VCaP (cell line): ENCODE measurements at regions not wholly inside any gene's neighbourhood (a gene's known extent, or its start where the extent isn't known, plus 50 kb on each side); places are given as distances from the start of the nearest gene placed in this dataset.

Experiments used
- H3K27ac ChIP-seq: fragments of 450-650 bp; 2 replicates; pipeline ENCODE4 v1.5.1; 2017
- CTCF ChIP-seq: fragments of 450-650 bp; conservative IDR thresholded peaks from 2 replicates; pipeline ENCODE4 v1.5.1; 2017; ENCODE audit warnings: mild to moderate bottlenecking, moderate library complexity

- no peak for TF ChIP-seq CTCF
- no peak overlapping the region for H3K27ac ChIP-seq
Observed at GRCh38 chr4:144366425-144366824, 225.9 kb upstream of the GYPA start.

DNA sequence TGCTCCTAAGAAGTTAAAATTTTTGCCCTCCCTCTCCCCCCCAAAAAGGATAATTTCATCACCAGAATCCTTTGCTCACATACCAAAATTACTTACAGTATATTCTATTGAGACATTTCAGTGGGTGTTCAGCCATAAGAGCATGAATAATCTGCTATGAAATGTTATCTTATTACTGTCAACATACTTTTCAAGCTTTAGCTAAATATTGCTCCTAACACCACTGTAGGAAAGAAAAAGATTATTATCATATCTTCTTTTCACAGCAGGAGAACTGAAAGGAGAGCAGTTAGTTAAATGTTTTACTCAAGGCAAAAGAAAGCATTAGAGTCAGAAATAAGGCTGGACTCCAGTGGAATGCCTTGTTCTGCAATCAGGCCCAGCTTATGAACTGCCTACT, 231.0 kb upstream of the GYPA start:
- TF ChIP-seq CTCF = no peak
- H3K27ac ChIP-seq = no peak overlapping the region

DNA sequence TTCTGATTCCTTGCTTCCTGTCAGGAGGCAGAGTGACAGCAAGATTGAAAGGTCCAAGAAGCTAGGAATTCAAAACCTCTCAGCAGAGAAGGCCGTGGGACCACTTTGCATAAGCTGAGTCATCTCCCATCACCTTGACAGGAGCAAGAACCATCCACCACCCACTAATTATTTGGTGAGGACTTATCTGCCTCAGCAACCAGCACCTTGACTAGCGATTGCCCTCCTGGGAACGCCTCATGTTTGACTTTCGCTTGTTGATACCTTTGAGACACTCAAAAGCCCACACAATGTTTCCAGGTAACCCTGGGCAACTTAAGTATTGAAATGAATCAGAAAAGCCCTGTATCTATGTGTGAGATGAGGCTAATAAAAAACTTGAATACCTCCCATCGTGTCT, 233.5 kb upstream of the GYPA start:
- TF ChIP-seq CTCF = no peak
- H3K27ac ChIP-seq = no peak overlapping the region

DNA sequence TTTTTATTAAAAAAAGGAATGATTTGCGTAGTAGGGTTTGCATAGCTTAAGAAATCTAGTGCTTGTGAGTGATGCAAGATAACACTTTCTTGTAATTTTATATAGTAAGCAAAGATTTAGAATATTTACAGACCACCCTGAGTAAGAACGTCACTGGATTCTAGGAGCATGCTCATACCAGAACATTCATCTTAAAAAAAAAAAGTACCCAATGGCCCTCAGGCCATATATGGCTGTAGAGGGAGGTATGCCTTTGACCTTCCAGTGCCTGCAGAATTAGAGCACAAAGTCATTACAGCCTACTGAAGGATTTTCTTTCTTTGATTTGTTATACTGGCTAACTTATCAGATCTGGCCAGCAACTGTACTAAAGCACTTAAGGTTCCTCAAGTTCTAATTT, 236.3 kb upstream of the GYPA start:
- no peak for TF ChIP-seq CTCF

DNA sequence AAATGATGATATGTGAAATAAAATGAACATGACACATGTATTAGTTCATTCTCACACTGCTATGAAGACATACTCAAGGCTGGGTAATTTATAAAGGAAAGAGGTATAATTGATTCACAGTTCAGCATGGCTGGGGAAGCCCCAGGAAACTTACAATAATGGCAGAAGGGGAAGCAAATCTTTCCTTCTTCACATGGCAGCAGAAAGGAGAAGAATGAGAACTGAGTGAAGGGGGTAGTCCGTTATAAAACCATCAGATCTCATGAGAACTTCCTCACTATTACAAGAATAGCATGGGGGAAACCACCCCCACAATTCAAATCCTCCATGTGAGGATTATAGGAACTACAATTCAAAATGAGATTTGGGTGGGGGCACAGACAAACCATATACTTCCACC, 243.9 kb upstream of the GYPA start:
- no peak overlapping the region for H3K27ac ChIP-seq
- TF ChIP-seq CTCF = no peak

More for the DNA sequence above, 236.3 kb upstream of the GYPA start:
- no peak overlapping the region for H3K27ac ChIP-seq

GRCh38 chr4:144399927-144400326, 246.0 kb upstream of the HHIP start:
- TF ChIP-seq CTCF = no peak
- no peak overlapping the region for H3K27ac ChIP-seq

GRCh38 chr4:144402176-144402575, 243.8 kb upstream of the HHIP start:
- TF ChIP-seq CTCF = no peak
- H3K27ac ChIP-seq = no peak overlapping the region

GRCh38 chr4:144402999-144403398, 243.0 kb upstream of the HHIP start:
- no peak overlapping the region for H3K27ac ChIP-seq
- TF ChIP-seq CTCF = no peak
